Neural cell (in vitro differentiated cells): ENCODE measurements at regions not wholly inside any gene's neighbourhood (a gene's known extent, or its start where the extent isn't known, plus 50 kb on each side); places are given as distances from the start of the nearest gene placed in this dataset.

Source experiments
- H2AFZ ChIP-seq: fragments of 200-600, 300-800 bp; sonication (generic), shearing (Covaris generic); 2 replicates; pipeline ENCODE4 v1.6.0; 2014; ENCODE audit warnings: low read depth, mild to moderate bottlenecking, antibody characterized with exemption, low read length, moderate library complexity
- H3F3A ChIP-seq: fragments of 200-600 bp; shearing (Covaris generic); 2 replicates; pipeline ENCODE4 v1.6.1; 2016; ENCODE audit warnings: mild to moderate bottlenecking, moderate library complexity, mixed read lengths, antibody characterized with exemption, low read length; ENCODE audit not compliant: insufficient read depth, poor library complexity, severe bottlenecking
- H3K27ac ChIP-seq: fragments of 200-600, 300-800 bp; sonication (generic), shearing (Covaris generic); 2 replicates; pipeline ENCODE4 v1.5.1; 2014; ENCODE audit warnings: mild to moderate bottlenecking, low read length, moderate library complexity
- H3K27me3 ChIP-seq: fragments of 300-800, 200-600 bp; sonication (generic), shearing (Covaris generic); 2 replicates; pipeline ENCODE4 v1.6.0; 2014; ENCODE audit warnings: mild to moderate bottlenecking, low read depth, low read length, moderate library complexity; ENCODE audit not compliant: insufficient read depth
- H3K36me3 ChIP-seq: fragments of 300-800, 200-600 bp; sonication (generic), shearing (Covaris generic); 2 replicates; pipeline ENCODE4 v1.5.1; 2014; ENCODE audit warnings: mild to moderate bottlenecking, antibody characterized with exemption, low read length, moderate library complexity; ENCODE audit not compliant: insufficient read depth
- H3K4me2 ChIP-seq: fragments of 300-800, 200-600 bp; sonication (generic), shearing (Covaris generic); 2 replicates; pipeline ENCODE4 v1.6.0; 2014; ENCODE audit warnings: mild to moderate bottlenecking, low read length
- H3K4me3 ChIP-seq: fragments of 300-800, 200-600 bp; sonication (generic), shearing (Covaris generic); 2 replicates; pipeline ENCODE4 v1.5.1; 2014; ENCODE audit warnings: mild to moderate bottlenecking, low read length, moderate library complexity
- H3K79me2 ChIP-seq: fragments of 200-600 bp; shearing (Covaris generic); replicated peaks from 2 replicates; pipeline ENCODE4 v1.6.0; 2014; ENCODE audit warnings: mild to moderate bottlenecking, low read length, moderate library complexity; ENCODE audit not compliant: insufficient read depth
- H3K9ac ChIP-seq: fragments of 300-800, 200-600 bp; sonication (generic), shearing (Covaris generic); 2 replicates; pipeline ENCODE4 v1.6.1; 2016; ENCODE audit warnings: mild to moderate bottlenecking, low read length, mixed read lengths
- H3K9me2 ChIP-seq: fragments of 200-600 bp; shearing (Covaris generic); 2 replicates; pipeline ENCODE4 v1.6.1; 2016; ENCODE audit warnings: mild to moderate bottlenecking, low read length, mixed read lengths; ENCODE audit not compliant: insufficient read depth
- H3K9me3 ChIP-seq: fragments of 200-600, 300-800 bp; sonication (generic), shearing (Covaris generic); 2 replicates; pipeline ENCODE4 v1.6.1; 2016; ENCODE audit warnings: mild to moderate bottlenecking, mixed run types, low read length, moderate library complexity, mixed read lengths
- H4K20me1 ChIP-seq: fragments of 200-600 bp; shearing (Covaris generic); 2 replicates; pipeline ENCODE4 v1.6.1; 2016; ENCODE audit warnings: mild to moderate bottlenecking, mixed run types; ENCODE audit not compliant: insufficient read depth
- EP300 ChIP-seq: fragments of 450-650 bp; conservative IDR thresholded peaks from 2 replicates; pipeline ENCODE4 v1.6.1; 2014; ENCODE audit warnings: antibody characterized with exemption, mild to moderate bottlenecking, moderate library complexity; ENCODE audit not compliant: poor library complexity, severe bottlenecking
- EZH2 ChIP-seq: fragments of 200-600, 300-800 bp; shearing (Covaris generic), sonication (generic); IDR thresholded peaks from 2 replicates; pipeline ENCODE4 v1.6.1; 2014; ENCODE audit warnings: antibody characterized with exemption, low read length, borderline replicate concordance, mild to moderate bottlenecking; ENCODE audit not compliant: insufficient read depth, poor library complexity, severe bottlenecking
- MXI1 ChIP-seq: fragments of 450-650 bp; conservative IDR thresholded peaks from 2 replicates; pipeline ENCODE4 v1.6.1; 2014; ENCODE audit warnings: antibody characterized with exemption, mild to moderate bottlenecking; ENCODE audit not compliant: poor library complexity, severe bottlenecking
- POLR2AphosphoS5 ChIP-seq: IDR thresholded peaks from 2 replicates; pipeline ENCODE4 v1.6.1; 2012
- RAD21 ChIP-seq: fragments of 450-650 bp; conservative IDR thresholded peaks from 2 replicates; pipeline ENCODE4 v1.6.1; 2014; ENCODE audit warnings: antibody characterized with exemption, mild to moderate bottlenecking, moderate library complexity
- SMC3 ChIP-seq: fragments of 450-650 bp; conservative IDR thresholded peaks from 2 replicates; pipeline ENCODE4 v1.6.1; 2014; ENCODE audit warnings: antibody characterized with exemption, mild to moderate bottlenecking, moderate library complexity; ENCODE audit not compliant: poor library complexity
- TAF1 ChIP-seq: IDR thresholded peaks from 2 replicates; pipeline ENCODE4 v1.6.1; 2012; ENCODE audit warnings: low read depth
- TF ChIP-seq, protein P1 (sequence below): fragments of 450-650 bp; IDR thresholded peaks from 2 replicates; pipeline ENCODE4 v1.5.1; 2014; ENCODE audit warnings: antibody characterized with exemption, mild to moderate bottlenecking, moderate library complexity; ENCODE audit not compliant: poor library complexity, severe bottlenecking
- TF ChIP-seq, protein P2 (sequence below): IDR thresholded peaks from 2 replicates; pipeline ENCODE4 v1.6.1; 2012; ENCODE audit warnings: borderline replicate concordance

DNA sequence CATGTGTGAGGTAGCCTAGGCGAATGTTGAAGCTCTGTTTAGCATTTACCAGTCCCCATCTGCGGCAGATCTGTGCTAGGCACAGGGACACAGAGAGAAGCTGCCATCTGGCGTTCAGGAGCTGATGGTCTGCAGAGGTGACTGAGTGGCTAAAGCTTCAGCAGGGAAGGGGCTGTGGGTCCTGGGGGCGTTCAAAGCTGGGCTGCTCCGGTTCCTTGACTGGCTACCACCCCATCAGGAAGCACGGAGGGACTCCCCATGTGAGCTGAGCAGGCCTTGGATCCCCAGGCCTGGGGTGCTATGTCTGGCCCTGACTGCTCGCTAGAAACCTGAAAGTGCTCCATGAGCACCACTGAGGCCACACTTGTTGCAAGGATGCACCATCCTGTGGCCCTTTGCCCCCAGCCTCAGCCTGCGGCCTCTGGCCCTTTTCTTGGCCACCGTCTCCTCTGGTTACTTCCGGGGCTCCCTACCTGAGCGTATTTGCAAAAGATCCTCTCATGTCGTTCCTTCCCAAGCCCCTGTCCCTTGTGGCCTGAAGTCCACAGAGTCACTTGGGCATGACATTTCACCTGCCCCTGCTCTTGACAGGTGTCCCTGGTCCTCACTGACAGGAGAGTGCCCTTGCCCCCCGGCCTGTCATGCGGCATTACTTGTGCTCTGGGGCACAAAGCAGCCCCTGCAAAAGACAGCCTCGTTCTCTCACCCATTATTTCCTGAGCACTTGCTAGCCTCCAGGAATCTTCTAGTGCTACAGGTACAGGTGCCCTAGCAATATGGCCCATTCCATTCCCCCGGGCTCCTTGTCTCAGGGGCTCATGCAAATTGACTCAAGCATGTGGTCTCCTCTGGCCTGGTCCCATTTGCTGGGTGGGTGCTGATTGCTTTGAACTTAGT is 108.1 kb downstream of the GLRX3 start:
- Histone ChIP-seq H3K9me2 (no peaks in the 10 kb centered on the region), H3K9me3 (no peaks in the 10 kb centered on the region), H4K20me1 (no peaks in the 10 kb centered on the region), H3K27me3 (no peaks in the 10 kb centered on the region), H3K9ac (no peak overlapping the region), H3K36me3 (no peaks in the 10 kb centered on the region), H3K27ac (no peak overlapping the region), H2AFZ (no peak overlapping the region), H3F3A (no peaks in the 10 kb centered on the region), H3K4me3 (no peak overlapping the region), H3K4me2 (no peak overlapping the region), H3K79me2 (no peaks in the 10 kb centered on the region)
- TF ChIP-seq POLR2AphosphoS5 (no peak), MXI1 (no peak), EP300 (no peak), EZH2 (no peak), SMC3 (no peak), RAD21 (no peak), TAF1 (no peak)
- TF ChIP-seq, protein P1, sequence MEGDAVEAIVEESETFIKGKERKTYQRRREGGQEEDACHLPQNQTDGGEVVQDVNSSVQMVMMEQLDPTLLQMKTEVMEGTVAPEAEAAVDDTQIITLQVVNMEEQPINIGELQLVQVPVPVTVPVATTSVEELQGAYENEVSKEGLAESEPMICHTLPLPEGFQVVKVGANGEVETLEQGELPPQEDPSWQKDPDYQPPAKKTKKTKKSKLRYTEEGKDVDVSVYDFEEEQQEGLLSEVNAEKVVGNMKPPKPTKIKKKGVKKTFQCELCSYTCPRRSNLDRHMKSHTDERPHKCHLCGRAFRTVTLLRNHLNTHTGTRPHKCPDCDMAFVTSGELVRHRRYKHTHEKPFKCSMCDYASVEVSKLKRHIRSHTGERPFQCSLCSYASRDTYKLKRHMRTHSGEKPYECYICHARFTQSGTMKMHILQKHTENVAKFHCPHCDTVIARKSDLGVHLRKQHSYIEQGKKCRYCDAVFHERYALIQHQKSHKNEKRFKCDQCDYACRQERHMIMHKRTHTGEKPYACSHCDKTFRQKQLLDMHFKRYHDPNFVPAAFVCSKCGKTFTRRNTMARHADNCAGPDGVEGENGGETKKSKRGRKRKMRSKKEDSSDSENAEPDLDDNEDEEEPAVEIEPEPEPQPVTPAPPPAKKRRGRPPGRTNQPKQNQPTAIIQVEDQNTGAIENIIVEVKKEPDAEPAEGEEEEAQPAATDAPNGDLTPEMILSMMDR, result no peak
- TF ChIP-seq, protein P2, sequence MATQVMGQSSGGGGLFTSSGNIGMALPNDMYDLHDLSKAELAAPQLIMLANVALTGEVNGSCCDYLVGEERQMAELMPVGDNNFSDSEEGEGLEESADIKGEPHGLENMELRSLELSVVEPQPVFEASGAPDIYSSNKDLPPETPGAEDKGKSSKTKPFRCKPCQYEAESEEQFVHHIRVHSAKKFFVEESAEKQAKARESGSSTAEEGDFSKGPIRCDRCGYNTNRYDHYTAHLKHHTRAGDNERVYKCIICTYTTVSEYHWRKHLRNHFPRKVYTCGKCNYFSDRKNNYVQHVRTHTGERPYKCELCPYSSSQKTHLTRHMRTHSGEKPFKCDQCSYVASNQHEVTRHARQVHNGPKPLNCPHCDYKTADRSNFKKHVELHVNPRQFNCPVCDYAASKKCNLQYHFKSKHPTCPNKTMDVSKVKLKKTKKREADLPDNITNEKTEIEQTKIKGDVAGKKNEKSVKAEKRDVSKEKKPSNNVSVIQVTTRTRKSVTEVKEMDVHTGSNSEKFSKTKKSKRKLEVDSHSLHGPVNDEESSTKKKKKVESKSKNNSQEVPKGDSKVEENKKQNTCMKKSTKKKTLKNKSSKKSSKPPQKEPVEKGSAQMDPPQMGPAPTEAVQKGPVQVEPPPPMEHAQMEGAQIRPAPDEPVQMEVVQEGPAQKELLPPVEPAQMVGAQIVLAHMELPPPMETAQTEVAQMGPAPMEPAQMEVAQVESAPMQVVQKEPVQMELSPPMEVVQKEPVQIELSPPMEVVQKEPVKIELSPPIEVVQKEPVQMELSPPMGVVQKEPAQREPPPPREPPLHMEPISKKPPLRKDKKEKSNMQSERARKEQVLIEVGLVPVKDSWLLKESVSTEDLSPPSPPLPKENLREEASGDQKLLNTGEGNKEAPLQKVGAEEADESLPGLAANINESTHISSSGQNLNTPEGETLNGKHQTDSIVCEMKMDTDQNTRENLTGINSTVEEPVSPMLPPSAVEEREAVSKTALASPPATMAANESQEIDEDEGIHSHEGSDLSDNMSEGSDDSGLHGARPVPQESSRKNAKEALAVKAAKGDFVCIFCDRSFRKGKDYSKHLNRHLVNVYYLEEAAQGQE, result no peak

DNA sequence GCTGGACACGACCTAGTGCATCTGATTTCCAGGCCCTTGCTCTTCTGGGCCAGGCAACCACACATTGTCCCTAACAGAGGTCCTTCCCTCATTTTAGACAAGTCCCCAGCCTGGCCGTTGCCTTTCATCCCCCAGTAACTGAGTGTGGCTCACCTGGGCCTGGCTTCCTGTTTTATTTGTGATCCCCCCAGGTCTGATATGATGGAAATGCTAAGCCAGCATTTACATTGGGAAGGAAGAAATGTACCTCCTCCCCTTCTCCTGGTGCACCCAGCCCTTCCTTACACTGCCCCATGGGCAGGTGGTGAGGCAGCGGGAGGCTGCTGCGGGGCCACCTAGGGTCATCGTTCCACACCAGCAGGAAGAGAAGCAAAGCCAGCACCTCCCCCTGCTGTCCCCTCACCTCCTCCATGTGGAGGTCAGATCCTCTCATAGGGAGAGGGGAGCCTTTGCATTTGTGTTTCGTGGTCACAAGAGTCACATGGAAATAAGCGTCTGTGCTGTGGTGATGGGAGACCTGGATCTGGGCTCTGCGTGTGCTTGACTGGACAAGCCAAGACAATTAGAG is 108.8 kb downstream of the GLRX3 start:
- Histone ChIP-seq H3K4me2 (no peak overlapping the region), H3K79me2 (no peaks in the 10 kb centered on the region), H2AFZ (no peak overlapping the region), H3K36me3 (no peaks in the 10 kb centered on the region), H3K4me3 (no peak overlapping the region), H3K27me3 (no peaks in the 10 kb centered on the region), H3K27ac (no peak overlapping the region), H3F3A (no peaks in the 10 kb centered on the region), H3K9ac (no peak overlapping the region), H3K9me2 (no peaks in the 10 kb centered on the region), H4K20me1 (no peaks in the 10 kb centered on the region), H3K9me3 (no peaks in the 10 kb centered on the region)
- TF ChIP-seq, protein P2, result no peak
- TF ChIP-seq, protein P1, result no peak
- no peak for TF ChIP-seq POLR2AphosphoS5
- TF ChIP-seq TAF1, result no peak
- no peak for TF ChIP-seq MXI1
- no peak for TF ChIP-seq RAD21
- no peak for TF ChIP-seq EZH2
- TF ChIP-seq EP300, result no peak
- no peak for TF ChIP-seq SMC3
